ENCODE measurements at regions not wholly inside any gene's neighbourhood (a gene's known extent, or its start where the extent isn't known, plus 50 kb on each side); places are given as distances from the start of the nearest gene placed in this dataset.

DNA sequence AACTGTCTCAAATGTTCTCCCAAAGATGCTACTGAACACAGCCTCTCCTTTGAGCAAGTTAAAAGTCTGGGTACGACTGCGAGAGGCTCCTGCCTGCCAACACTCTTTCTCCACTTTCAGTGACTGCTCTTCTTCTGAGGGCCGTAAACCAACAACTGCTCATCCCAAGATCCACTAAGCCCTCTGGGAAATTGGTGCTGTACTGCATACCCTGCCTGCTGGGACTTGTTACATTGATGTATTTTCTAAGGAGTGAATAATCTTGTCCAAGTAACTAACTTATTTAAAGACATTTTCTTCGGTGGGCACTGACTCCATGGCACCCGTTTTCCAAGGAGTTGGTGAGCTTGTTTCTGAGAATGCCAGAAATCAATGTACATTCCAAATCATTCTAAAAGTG is 87.2 kb downstream of the ZNF280B start:
- no peak for DNase-seq

DNA sequence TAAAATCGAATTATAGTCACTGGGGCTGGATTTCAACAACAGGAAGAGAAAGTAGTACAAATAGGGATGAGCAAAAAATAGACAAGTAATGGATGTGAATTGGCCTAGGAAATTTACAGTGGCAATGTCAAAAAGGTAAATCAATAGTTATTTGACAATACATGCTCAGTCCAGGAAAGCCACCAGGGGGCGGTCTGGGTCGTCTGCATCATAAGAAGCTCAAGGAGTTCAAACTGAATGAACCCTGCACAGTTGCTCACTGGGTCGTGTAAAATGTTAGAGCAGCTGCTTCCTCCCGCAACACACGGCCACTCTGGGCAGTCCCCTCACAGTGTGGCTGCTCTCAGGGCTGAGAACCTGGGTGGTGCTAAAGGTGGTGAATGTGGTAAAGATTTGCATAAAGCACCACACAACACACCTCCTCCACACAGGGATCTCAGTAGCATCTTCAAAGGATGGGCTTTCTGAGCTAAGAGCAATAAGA is 85.9 kb downstream of the ZNF280B start:
- DNase-seq = peak; percentile 62

DNA sequence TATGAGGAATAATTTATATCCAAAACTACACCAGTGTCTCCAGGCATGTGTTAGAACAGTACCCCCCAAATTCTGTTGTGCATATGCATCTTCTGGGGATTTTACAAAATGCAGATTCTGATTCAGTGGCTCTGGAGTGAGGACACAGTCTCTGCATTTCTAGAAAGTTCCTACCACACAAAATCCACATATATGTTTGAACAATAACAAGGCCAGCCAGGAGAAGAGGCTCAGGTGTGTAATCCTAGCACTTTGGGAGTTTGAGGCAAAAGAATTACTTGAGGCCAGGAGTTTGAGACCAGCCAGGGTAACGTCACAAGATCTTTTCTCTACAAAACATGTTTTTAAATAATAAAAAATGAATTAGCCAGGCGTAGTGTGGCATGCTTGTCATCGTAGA is 84.9 kb downstream of the ZNF280B start:
- DNase-seq = no peak

DNA sequence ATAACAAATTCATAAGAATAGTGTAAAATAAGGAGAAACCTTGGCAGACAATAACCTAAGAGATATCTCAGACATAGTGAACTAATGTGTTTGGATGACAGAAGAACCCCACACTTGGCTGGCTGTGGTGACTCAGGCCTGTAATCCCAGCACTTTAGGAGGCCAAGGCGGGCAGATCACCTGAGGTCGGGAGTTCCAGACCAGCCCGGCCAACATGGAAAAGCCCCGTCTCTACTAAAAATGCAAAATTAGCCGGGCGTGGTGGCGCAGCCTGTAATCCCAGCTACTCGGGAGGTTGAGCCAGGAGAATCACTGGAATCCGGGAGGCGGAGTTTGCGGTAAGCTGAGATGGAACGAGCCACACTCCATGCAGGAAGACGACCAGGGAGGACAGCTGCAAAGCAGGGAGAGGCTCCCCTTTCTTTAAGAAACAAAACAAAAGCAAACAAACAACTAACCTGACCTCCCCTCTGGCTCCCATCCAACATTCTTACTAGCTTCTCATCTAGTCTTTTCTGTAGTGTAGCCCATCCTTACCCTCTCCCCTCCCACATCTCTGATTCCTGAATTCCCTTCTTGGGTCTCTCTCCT is 84.2 kb downstream of the ZNF280B start:
- no peak for DNase-seq

DNA sequence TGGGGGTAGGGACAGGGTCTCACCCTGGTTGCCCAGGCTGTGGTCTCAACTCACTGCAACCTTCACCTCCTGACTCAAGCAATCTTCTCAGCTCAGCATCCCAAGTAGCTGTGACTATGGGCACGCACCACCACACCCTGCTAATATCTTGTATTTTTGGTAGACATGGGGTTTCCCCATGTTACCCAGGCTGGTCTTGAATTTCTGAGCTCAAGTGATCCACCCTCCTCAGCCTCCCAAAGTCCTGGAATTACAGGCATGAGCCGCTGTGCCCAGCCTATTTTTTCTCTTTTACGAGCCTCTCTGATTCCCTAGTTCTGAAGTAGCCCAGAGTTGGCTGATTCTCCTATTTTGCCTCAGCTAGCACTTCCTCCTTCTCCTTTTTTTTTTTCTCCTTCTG is 83.6 kb downstream of the ZNF280B start:
- no peak for DNase-seq

DNA sequence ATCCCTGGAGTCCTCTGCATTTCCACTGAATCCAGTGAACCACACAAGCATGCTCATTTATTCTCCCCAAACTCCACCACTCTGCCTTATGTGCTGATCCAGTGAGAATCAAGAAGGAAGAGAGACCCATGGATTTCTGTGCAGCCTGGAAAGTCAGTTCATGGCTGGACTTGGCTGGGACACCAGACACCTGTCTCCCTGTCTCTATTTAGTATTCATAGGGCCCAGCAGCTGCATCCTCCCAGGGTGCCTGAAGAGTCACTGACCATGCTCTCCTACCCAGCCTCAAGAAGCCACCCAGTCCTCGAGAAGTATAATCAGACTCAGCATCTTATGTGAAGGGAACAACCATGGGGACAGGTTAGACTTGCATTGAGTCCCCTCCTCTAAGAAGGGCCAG is 83.2 kb downstream of the ZNF280B start:
- DNase-seq = no peak

DNA sequence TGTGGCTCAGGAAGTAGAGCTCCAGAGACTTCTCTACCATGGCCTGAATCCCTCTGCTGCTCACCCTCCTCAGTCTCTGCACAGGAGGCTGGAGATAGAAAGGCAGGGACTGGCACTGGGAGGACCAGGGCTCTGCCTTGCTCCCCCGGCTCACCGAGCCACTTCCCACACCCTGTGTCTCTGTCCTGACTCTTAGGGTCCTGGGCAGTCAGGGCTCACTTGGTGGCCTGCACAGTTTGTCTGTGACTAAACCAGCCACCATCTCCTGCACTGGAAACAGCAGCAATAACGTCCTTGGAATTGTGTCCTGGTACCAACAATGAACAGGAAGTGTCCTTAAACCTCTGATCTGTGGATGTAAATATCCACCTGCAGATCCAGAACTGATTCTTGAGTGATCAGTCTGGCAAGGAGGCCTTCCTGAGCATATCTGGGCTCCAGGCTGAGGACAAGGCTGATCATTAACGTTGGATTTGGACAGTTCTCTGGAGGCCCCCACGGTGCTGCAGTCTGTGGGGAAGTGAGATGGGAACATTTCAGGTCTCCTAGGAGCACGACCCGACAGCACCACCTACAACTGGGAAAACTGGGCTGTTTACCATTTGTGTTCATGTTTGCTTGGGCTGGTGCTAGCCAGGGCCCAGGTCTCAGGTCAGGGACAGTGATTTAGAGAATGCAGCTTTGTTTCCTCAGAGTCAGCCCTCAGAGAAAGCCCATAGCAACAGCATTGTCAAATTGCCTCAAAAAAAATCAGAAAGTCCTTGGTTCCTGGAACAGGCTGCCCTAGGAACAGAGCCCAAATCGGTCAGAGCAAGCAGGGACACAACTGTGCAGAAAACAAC is 82.5 kb downstream of the ZNF280B start:
- DNase-seq = no peak

DNA sequence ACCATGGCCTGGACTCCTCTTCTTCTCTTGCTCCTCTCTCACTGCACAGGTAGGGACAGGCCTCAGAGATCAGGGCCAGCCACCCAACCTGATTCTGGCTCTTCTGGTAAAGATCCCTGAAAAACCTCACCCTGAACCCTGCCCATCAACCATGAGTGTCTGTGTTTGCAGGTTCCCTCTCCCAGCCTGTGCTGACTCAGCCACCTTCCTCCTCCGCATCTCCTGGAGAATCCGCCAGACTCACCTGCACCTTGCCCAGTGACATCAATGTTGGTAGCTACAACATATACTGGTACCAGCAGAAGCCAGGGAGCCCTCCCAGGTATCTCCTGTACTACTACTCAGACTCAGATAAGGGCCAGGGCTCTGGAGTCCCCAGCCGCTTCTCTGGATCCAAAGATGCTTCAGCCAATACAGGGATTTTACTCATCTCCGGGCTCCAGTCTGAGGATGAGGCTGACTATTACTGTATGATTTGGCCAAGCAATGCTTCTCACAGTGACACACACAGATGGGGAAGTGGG is 80.9 kb downstream of the ZNF280B start:
- no peak for DNase-seq

DNA sequence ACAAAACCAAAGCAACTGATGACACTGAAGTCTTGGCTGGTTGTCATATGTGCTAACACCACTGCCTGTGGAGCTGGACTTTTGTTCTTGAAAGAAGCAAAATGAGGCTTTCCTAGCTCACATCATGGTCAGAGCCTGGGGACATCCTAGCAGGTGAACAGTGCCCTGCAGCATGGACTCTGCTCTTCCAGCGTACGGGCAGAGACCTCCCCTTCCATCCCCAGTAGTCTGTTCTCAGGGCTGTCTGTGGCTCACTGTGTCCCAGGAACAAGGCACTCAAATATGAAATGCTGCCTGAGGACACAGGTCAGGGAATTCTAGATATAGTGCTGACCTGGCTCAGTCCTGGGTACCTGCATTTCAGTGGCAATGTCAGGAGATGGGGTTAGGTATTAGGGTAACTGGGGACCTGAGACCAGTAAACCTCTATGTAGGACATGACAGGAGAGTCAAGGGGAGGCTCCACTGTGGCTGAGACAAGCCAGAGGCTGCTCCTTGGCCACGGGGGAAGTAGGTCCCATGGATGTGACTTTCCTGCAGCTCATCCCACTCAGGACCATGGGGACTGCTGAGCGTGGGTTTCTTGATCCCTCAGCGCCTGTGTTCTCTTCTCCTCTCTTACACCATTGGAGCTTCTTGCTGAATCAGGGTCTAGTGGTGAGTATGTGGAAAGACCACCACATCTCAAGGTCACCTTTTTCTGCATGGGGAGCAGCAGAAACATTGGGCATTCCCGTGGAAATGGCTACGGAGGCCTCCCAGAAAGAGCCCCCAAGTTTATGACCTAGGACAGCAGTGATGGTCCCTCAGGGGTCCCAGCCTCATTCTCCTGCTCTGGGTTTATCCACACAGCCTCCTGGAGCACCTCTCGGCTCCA is 80.1 kb downstream of the ZNF280B start:
- DNase-seq = no peak

DNA sequence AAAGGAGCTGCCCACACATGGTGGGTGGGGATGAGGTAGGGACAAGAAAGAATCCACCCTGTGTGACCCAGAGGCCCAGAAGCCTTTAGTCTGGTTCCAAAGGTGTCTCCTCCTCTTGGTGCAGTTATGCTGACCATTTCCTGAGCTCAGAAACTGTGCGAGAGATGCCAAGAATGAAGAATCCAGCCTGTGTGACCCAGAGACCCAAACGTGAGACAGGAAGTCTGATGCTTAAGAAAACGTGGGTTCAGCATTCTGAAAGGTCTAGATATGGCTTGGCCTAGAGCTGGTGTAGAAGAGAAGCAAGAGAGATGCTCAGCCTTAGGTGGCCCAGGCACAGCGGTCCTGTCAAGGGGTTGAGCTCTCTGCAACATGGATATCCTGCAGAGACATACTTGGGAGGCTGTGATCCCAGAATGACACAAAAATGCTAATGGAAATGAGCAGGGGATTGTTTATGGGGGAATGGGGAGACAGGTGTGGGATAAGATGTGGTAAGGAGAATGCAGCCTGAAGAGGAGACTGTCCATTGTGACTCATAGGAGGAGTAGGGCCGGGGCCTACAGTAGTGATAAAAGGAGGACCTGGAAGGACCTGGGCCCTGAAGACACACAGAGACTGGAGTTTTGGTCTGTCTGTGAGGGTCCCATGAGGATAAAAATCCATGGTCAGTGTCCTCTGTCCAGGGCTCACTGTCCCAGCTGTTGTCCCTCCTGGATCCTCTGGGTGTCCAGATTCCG is 79.0 kb downstream of the ZNF280B start:
- no peak for DNase-seq

DNA sequence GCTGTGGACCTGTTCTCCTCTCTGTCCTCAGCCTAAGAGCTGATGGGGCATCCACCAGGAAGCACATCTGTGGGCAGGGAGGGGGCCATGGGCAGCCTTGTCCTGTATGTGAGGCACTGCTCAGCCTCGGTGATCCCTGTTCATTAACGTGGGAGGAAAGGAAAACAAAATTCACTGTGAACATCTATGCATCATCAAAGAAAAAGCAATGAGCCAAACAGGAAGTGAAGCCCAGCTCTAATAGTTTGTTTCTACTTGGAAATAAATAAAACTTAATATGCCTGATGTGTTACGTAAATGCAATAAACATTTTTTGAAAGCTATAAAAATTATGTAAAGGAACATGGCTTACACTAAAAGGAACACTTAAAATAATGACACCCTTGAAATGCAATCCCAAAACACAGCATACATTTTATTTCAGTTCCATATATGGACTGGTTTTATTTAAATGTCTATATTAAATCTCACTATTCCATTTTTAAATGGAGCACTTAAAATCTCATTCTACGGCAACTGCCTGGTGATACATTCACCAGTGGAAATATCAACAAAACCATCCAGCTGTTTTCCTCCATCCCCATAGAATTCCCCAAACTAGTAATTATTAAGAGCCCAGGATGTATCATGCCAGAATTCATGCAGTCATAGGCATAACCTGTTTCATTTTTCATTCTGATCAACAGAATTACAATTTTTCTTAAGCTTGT is 78.3 kb downstream of the ZNF280B start:
- DNase-seq = no peak

DNA sequence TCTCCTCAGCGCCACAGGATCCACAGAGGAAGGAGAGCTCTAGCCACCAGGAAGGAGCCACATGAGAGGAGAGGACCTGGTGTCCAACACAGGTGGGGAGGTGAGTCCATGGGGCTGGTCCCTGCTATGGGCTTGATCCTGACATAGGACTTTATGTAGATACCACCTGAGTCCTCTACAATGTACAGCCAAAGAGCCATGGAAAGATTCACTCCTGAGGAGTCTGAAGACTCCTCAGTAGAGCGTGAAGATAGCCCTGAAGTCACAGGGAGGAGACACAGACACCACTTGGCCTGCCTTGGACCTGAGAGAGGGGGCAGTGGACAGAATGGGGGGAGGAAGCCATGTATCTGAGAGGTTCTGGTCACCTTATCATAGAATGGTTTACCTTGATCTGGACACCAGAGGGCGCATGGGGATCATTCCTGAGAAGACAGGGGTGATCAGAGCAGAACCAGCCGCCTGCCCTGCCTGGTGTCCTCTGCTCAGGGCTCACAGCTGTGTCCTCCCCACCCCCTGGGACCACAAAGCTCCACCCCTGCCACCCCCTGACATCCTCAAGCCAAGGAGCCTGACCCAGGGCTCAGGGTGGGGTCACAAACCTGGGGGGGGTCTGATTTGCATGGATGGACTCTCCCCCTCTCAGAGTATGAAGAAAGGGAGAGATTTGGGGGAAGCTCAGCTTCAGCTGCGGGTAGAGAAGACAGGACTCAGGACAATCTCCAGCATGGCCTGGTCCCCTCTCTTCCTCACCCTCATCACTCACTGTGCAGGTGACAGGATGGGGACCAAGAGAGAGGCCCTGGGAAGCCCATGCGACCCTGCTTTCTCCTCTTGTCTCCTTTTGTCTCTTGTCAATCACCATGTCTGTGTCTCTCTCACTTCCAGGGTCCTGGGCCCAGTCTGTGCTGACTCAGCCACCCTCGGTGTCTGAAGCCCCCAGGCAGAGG is 77.0 kb downstream of the ZNF280B start:
- DNase-seq = peak; percentile 55

DNA sequence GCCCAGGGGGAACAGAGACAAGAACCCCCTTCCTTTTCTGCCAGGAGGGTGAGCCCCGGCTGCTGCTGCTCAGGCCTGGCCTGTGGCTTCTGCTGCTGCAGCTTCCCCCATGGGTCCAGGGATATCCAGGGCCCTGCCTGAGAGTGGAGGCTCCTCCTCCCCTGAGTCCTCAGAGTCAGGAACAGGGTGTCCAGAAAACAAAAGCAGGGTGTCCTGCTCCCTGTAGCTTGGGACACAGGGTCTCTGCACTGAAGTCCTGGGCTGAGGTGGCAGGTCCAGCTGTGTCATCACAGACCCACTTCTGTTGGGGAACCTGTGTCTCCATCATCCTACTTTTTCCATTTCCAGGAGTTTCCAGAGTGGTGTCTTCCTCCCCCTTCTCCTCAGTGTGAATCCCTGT is 76.1 kb downstream of the ZNF280B start:
- no peak for DNase-seq

DNA sequence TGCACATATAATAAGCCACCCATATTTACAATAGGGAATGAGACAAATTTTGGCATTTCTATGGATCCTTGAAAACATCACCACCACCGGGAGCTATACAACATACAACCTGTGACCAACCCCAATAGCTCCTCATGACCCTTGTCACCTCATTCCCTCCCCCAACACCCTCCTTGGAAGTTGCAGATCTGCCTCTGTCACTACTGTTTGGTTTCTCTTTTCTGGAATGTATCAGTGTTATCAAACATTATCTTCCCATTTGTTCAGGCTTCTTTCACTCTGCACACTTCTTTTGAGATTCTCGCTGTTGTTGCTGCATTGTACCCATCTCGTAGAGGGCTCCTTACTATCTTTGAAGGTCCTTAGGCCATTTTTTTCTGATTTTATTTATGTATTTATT is 75.6 kb downstream of the ZNF280B start:
- DNase-seq = no peak

DNA sequence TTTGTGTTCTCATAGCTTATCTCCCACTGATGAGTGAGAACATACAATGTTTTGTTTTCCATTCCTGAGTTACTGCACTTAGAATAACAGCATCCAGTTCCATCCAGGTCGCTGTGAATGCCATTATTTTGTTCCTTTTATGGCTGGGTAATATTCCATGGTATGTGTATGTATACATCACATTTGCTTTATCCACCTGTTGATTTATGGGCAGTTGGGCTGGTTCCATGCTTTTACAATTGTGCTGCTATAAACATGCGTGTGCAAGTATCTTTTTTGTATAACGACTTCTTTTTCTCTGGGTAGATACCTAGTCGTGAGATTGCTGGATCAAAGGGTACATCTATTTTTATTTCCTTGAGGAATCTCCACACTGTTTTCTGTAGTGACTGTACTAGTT is 74.8 kb downstream of the ZNF280B start:
- DNase-seq = no peak

Data from activated CD8-positive, alpha-beta memory T cell treated with anti-CD3 and anti-CD28 coated beads, Interleukin-2, amount 50 U/mL, for 4 hours (primary cell).